ENCODE measurements at regions not wholly inside any gene's neighbourhood (a gene's known extent, or its start where the extent isn't known, plus 50 kb on each side); places are given as distances from the start of the nearest gene placed in this dataset.
"Not testable (repeated sequence)": the region's sequence is repeated elsewhere in the genome, so short reads cannot be mapped to it uniquely, and the experiment has no call there.

DNA sequence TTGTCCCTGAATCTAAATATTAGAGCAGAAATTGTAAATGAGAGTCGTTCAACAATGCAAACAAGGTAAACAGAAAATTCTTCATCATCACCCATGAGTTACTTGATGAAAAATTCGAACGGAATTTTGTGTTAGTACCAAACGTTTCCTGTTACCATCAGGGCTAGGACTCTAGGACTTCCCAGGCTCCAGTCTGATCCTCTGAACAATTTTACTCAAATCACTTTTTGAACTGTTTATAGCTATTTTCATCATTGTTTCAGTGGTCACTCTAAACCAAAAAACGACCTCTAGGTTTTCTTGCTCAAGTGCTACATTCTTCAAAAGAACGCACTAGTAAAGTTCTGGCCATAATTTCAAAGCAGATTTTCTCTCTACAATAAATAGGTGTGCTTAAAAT is 273.3 kb downstream of the MREG start:
- no peak for DNase-seq

DNA sequence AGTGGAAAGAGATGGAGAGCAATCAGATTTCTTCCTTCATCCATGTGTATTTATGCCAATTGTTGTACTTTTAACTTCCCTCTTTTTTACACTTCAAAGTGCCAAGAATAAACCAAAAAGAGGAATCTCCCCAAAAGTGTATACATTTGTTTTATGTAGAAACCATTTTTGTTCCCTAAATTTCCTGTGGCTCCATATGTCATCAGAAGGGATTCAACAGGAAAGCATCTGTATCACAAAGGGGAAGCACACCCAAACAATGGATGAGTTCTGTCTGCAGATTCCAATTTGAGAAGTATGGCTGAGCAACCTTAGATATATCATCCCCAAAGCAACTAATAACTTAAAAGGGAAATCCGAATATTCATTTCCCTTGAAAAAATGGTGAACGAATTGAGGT is 275.0 kb downstream of the MREG start:
- DNase-seq, result no peak

DNA sequence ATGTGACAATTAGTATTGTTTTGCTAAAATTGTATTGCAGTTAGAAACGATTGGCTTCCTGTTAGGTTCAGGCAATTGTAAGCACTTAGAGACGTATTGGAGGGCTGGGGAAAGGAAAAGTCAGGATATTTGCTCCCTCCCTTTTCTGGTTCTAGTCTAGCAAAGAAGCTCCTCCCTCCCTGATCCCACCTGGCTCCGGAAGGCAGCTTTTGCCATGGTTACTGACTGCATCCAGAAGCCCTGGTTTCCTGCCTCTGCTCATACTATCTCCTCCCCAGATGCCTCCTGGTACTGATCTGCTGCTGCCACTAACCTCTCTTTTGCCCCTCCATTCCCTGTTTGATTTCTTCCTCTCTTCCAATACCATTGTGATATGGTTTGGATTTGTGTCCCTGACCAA is 275.9 kb downstream of the MREG start:
- no peak for DNase-seq

DNA sequence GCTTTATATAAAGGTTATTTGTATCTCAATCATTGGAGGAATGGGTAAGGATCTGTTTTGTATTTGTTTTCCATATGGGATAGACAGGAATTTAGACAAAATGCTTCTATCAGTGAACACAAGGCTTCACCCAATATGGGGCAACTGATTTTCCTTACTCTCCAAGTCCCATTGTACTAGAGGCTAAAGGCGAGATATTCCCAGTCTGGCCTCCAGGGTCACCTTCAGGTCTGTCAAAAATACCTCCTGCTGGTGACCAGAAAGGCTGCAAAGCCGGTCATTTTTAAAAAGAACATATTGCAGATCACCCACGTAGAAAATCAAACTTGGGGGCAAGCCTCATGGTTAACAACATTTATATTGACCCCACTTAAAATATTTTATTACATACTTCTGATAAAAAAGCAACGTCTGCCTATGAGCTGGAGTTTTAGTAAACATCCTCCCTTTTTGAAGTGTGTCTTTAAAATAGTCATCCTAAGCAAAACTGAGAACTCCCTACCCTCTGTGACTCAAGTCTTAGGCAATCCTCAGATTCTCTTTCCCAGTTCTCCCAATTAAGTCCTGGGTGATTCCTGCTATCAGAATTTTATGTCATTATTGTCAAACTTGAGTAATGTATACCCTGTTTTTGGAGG is 276.6 kb downstream of the MREG start:
- no peak for DNase-seq

DNA sequence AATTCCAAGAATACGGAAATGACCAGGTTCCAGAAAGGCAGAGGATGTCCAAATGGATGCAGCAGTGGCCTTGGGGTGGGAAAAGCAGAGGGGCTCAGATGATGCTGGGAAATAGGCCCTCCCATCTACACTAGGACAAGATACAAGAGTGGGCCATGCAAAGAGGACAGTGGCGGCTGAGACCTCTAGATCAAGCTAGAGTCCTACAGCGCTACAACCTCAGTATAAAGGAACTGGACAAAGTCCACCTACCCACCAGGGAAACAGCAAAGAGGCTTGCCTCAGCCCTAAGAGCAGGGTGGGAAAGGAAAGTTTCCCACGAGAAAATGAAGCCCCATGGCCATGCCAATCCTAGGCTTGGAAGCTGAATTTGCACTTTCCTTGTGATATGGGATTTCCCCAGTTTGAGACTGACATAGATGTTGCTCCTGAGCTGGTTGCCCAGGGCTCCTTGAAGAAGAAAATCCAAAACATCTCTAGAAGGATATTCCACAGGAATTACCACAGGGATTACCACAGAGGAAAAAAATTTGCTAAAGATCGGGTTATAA is 282.2 kb downstream of the MREG start:
- DNase-seq, result no peak

DNA sequence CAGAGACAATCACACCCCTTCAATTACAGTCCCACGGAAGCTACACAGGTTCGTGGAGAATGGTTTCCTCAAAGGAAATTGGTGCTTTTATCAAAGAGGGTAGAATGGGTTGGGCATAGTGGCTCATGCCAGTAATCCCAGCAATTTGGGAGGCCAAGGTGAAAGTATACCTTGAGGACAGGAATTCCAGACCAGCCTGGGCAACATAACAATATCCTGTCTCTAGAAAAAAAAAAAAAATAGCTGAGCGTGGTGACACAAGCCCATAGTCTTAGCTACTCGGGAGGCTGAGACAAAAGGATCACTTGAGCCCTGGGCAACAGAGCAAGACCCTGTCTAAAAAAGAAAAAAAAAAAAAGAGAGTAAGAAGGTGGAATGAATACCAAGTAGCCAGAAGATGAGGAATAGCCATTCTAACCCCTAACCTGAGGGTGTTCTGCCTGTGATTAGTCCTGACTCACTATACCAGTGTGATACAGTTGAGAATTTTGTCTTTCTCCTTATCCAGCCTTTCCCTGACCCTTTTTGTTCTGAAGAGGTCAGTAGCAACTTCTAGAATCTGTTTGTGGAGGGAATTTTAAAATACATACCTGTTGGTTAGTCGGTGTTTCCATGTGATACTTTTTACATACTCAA is 283.2 kb downstream of the MREG start:
- DNase-seq, result no peak

DNA sequence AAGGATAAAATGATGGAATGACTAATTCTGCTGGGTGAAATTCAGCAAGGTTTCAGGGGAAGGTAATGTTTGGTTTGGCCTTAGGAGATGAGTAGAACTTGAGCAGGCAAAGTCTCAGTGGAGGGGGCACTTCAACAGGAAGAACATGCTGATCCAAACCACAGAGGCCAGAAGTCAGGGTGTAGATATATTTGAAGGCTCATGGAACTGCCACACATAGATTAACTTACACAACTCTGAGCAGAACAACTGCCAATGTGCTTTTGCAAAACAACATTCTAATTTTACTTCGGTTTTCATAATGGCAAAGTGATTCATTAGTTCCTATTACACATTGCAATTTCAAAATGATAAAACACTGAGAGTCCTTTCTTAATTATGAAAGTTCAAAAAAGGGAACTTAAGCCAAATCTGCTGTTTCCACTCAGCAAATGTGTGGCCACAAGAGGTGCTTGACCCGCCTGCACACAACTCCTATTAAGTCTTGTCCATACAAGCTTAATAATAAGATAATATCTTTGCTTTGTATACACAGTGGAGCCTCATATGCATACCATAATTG is 284.8 kb downstream of the MREG start:
- no peak for DNase-seq

DNA sequence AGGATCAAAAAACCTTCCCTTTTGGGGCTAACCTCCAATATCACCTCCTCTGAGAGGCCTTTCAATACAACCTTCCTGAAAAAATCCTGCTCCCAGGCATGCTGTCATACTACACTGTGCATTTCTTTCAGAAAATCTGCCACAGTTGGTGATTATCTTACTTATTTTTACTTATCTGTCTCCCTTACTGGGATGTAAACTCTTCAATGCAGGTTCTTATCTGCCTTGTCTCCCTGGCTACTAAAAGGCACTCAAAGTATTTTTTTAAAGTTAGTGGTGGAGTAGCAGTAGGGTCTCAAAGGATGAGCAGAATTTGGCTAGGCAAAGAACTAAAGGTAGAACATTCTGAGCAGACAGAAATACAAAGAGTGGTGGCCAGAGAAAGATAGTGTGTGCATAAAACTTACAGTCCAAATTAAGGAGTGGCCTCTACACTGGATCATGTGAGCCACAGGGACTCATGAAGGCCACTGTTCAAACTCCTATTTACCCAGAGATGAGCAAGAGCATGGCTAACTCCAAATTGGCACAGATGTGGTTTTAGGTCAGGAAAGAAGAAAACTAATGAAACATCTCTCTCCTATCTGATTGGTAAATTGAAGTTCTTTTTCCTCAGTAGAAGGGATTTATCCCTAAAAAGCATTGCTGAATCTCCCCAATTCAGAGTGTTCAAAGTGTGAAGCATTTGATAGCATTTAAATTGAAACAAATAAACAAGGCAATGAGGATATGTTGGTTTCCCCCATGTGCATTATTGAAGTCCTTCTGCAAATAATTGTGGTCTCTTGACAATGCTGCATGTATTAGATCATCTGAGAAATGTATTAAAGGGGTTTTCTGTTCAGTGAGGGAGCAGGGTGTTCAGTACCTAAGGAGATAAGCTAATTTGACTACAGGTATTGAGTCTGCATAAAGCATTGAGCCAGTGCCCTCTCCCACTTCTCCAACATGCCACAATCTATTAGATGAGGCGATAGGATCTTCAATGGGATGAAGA is 285.5 kb downstream of the MREG start:
- no peak for DNase-seq

DNA sequence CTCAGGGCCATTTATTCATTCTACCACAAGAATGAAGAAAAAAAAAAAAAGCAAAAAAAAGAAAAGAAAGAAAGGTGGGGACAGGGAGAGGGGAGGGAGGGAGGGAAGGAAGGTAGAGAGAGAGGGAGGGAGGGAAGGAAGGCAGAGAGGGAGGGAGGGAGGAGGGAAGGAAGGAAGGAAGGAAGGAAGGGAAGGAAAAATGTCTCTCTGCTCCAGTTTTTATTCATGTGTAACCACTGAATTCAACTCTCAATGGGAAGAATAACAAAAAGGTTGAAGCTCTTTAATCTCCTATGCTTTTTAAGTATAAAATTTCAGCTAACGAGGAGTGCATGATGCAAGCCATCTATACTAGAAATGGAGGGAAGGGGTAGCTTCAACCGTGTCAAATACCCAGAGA is 287.3 kb downstream of the MREG start:
- no peak for DNase-seq

DNA sequence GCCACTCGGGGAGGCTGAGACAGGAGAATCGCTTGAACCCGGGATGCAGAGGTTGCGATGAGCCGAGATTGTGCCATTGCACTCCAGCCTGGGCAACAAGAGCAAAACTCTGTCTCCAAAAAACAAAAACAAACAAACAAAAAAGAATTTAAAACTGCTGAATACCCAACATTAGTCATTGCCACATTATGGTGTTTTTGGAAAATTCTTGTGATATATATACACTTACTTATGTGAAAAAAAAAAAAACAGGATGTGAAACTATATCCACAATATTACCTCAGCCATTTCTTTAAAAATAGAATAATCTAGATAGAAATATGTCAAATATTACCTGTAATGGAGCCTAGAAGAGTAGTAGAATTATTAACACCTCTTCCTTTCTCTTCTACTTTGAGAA is 288.3 kb upstream of the FN1 start:
- DNase-seq, result no peak

DNA sequence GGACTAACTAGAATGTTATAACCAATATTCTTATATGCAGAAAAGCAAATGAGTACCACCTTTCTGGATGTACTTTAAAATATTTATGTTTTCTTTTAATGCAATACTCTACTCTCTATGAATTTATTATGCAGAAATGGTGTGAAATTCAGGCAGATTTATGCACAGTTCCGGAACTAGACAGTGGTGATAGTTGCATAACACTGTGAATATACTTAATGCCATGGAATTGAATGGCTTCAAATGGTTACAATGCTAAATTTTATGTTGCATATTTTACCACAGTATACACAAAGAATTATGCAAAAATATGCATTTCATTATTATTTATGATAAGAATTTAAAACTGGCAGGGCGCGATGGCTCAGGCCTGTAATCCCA is 287.8 kb upstream of the FN1 start:
- DNase-seq, result no peak

DNA sequence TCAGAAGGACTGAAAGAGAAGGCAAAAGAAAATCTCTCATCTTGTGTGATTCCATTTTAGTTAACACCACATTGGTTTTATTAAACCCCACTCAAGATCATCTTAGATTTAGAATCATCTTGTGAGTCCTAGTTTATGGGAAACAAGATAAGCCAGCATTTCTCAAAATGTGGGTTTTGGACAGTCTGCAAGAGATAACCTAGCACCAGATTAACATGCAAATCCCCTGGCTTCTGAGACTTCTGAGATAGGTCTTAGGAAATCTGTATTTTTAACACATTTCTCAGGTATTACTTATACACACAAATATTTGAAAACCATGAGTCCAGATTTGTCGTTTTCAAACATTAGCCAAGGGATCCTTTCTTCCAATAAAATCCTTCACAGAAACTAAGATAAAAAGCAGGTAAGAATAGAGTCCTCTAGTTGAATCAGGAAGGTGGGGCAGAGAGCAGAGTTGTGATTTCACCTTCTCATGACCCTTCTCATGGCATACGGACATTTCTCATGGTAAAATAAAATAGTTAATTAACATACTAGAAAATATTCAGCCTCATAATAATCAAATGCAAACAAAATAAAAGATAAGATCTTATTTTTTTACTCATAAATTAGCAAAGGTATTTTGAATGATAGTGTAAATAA is 287.2 kb upstream of the FN1 start:
- no peak for DNase-seq

DNA sequence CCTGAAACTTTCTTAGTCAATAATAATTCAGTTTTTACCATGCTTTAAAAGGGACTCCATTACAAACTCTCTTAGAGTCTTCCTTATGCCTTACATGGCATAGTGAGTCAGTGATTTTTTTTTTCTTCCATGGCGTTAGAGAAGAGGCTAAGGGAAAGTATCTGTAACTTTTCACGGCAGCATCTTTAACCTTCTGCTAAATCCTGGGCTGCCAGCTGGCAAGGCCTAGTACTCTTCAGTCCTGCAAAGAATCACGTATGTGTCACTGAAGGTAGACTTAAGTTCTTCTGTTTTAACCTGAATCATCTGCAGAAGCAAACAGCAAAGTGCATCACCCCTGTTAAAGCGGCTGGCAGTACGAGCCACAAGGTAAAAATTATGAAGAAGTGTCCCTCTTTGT is 286.3 kb upstream of the FN1 start:
- no peak for DNase-seq

DNA sequence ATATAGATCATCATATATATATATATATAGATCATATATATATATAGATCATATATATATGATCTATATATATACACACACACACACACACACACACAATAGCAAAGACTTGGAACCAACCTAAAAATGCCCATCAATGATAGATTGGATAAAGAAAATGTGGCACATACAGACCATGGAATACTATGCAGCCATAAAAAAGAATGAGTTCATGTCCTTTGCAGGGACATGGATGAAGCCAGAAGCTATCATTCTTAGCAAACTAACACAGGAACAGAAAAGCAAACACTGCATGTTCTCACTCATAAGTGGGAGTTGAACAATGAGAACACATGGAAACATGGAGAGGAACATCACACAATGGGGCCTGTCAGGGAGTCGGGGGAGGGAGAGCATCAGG is 285.6 kb upstream of the FN1 start:
- DNase-seq, result not testable (repeated sequence)

DNA sequence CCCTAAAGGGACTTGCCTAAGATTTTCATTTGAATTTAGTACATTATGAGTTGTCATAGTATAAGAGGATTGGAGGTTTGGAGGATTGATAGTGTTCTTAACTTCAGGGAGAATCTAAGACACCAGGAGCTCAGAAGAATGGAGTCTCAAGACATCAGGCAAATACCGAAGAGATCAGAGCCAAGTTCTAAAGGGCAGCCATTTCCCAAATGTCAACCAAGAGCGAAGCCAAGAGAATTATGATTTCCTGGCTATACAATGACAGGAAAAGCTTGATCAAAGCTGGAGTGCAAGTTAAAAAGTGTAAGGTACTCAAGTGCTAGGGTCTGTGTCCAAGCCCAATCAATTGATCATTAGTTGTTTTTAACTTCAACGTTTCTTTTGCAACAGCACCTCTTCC is 283.0 kb upstream of the FN1 start:
- DNase-seq, result no peak

DNA sequence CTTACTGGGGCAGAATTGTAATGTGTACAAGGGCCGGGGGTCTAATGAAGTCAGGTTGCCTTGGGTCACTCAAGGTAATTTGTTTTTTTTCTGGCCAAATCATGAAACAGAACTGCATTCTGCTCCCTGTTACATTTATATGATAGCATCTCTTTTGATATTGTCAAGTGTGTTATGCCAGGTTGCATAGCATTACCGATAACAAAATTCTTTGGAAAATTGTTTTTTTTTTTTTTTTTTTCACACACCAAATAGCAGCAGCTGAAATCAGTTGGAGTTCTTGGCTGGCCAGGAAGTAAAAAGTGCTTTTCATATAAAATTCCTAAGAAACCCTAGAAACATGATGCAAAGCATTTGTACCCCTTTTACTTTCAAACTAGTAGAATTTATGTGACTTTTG is 282.6 kb upstream of the FN1 start:
- DNase-seq, result no peak

DNA sequence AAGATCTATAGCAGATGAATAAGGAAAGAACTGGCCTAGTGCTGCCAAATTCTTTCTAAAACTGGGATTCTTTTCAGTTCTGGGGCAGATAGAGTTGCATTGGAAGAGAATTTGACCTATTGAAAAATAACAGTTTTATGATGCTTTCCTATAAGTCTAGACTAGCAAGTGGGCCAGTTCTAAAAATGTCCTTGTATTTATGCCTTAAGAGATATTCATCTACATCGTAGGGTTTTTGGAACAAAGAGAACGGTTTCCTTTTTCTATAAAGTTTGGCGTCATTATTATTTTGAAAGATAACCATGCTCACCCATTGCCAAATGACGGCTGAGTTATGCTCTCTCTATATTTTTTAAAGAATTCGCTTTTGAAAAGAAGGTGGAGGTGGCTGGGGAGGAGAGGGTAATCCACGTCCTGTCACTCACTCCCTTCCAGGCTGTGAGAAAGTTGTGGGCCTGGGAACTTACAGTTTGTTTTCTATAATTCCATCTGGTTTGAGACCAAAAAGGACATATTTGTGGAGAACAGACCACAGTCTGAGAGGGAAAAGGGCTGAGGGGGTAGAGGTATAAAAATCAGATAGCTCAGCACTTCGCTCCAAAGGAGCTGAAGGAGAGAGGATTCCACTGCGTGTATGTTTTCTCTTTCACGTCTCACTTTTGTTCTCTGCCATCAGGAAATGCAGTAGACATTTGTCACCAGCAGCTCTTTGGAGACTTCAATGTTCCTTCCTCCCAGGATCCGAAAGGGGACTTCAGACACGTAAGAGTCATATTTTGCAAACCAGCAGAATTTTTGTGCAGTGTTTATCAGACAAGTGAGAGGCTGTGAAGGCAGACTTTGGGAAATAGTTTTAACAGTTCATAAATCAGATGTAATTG is 281.9 kb upstream of the FN1 start:
- no peak for DNase-seq

DNA sequence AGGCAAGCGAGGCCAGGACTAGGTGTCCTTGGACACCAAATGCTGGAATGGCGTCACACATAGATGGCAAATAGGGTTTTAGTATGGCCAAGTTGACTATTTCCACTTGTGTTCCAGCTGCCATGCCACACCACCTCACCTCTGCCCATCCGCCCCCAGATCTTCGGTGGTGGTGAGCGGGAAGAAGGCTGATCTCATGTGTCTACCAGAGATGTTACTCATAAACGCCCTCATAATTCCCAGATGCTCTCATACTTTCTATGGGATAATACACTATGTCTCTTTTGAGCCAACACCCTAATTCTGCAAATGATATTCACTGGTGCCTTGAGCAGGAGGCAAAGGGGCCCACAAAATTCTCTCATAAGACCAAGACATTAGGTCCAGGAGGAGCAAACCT is 281.1 kb upstream of the FN1 start:
- no peak for DNase-seq

DNA sequence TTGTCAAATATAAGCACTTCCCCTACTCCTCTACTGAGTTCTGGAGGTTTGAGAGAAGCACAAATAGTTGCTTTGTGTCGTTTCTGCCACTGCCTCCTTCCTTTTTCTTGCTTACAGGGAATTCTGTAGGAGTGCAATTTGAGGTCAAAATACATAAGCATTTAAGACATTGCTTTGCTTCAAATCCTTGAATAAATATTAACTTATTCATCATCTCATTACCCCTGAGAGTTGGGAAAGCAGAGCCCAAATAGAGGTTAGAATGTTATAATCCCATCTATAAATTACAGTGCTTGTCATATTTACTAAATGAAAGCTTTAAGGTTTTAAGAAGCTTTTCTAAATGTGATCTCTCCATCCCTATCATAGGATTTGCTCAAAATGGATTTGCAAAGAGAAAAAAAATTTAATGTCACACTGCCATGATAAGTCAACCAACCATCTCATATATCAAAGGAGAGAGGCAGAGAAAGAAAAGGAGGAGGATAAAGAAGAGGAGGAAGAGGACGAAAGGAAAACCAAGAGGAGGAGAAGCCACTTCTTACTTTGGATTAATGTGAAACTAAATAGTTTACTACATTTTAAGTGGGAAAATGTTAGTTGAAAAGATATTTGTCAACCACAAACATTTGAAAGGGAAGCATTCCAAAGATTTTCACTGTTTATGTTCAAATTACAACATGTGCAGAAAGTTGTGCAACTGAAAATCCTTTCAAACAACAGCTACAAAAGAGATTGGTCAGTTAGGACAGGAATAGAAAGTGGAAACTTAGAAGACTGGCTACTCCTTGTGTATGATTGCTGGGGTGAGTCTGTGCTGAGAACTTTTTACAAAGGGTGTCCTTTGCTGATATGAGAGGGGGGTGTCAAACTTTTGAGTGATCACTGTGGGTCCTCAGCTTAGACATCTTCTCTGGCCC is 277.3 kb upstream of the FN1 start:
- no peak for DNase-seq

DNA sequence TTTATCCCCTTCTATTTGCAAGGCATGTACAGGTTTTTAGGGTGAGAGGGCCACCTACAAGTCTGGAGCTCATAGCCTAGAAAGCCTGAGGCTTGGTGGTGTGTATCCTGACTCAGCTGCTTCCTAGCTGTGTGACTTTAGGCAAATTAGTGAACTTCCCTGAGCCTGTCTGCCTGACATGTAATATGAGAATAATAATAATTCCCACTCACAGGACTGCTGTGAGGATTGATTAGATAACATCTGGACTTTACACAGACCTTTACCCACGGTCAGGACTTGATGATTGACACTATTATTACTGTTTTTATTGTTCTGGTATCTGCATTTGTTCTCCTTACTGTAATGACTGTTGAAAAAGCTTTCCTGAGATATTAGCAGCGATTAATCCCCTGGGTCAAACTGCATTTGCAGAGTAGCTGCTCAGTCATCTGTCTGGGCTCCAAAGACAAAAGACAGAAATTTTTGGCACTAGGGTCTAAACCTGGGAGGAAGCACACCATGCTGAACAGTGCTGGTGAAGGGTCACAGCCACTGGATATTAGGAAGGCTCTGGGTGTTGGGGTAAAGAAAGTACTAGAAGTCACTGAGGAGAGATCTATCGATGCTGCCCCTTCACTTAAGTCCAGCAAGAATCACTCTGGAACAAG is 276.5 kb upstream of the FN1 start:
- no peak for DNase-seq

All from NCI-H2081 treated with DMSO at 0.1 percent for 48 hours (cell line).